ENCODE measurements at regions not wholly inside any gene's neighbourhood (a gene's known extent, or its start where the extent isn't known, plus 50 kb on each side); places are given as distances from the start of the nearest gene placed in this dataset.

GRCh38 chr10:8227246-8227645 lies 172.8 kb downstream of the GATA3 start:
- DNase-seq (ENCODE audit: low read depth in 1 of 2, low spot score in 1 of 2), result no peak

DNA sequence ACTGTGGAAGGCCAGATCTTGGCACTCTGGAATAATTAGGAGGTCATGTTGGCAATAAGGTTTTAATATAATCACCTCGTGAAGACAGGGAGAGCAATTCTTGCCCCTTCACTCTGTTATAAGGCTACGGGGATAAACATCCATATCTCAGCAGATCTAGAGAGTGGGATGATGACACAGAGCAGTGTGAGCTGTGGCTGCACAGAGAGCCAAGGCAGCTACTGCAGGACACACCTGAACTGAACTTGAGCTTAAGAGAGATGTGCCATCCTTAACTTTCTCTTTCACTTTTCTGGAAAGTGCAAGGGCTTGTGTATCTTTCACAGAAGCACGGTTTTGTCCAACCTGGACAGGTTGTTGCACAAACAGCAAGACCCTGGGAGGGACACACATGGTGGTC lies 174.7 kb downstream of the GATA3 start:
- no peak for DNase-seq (ENCODE audit: low read depth in 1 of 2, low spot score in 1 of 2)

DNA sequence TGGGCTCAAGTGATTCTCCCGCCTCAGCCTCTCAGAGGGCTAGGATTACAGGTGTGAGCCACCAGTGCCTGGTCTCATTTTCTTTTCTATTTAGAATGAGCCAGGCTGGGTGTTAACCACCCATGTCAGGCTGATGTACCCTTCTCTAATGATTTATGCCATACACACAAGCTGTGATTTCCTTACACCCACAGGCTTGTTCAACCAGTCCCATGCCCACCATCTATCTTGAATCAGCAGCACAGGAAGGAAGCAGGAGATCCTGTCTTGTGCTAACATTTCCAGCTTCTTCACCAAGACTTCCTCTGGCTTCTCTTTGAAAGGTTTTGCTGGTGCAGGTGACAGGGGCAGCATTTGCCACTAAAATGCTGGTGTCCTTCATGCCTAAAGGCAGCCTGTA lies 176.4 kb downstream of the GATA3 start:
- no peak for DNase-seq (ENCODE audit: low read depth in 1 of 2, low spot score in 1 of 2)

GRCh38 chr10:8233049-8233448 lies 178.6 kb downstream of the GATA3 start:
- no peak for DNase-seq (ENCODE audit: low read depth in 1 of 2, low spot score in 1 of 2)

DNA sequence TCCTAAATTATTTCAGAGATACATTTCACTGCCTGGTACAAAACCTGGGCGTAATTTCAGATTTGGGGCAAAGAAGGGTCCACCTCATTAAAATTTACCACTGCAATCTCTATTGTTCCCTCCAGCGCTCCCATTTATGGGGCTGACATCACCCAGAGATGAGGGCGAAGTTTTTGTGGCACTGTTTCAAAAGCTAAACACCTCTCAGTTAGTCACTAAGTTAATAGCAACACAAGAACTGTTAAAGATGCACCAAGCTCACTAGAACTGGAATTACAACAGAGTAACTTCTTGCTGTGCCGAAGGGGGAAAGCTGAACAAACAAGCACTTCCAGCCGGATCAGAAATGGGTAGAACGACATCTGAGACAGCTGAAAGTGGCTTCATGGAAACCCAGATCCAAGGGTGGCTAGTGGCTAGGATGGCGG lies 179.4 kb downstream of the GATA3 start:
- no peak for DNase-seq (ENCODE audit: low read depth in 1 of 2, low spot score in 1 of 2)

GRCh38 chr10:8235253-8236027 lies 181.0 kb downstream of the GATA3 start:
- DNase-seq (ENCODE audit: low read depth in 1 of 2, low spot score in 1 of 2), result no peak

DNA sequence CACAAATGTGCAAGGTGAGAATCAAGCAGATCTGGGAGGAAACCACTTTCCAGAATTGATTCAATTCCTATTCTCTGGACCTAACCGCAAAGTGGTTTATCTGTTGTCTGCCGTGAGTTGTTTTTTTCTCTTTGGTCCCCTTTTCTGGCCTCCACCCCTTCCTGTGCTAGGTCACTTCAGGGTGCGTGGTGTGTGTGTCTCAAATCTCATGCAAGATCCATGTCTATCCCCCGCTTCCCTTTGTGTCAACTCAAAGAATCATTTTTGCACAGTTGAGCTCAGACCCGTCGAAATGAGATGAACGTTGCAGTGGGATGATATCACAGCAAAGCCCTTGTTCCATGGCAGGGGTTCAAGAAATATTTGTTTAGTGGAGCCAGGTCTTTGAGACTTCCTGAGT lies 184.5 kb downstream of the GATA3 start:
- DNase-seq (ENCODE audit: low read depth in 1 of 2, low spot score in 1 of 2), result no peak

- DNase-seq (ENCODE audit: low read depth in 1 of 2, low spot score in 1 of 2), result no peak
These were observed 186.4 kb downstream of the GATA3 start for GRCh38 chr10:8240861-8241260.

DNA sequence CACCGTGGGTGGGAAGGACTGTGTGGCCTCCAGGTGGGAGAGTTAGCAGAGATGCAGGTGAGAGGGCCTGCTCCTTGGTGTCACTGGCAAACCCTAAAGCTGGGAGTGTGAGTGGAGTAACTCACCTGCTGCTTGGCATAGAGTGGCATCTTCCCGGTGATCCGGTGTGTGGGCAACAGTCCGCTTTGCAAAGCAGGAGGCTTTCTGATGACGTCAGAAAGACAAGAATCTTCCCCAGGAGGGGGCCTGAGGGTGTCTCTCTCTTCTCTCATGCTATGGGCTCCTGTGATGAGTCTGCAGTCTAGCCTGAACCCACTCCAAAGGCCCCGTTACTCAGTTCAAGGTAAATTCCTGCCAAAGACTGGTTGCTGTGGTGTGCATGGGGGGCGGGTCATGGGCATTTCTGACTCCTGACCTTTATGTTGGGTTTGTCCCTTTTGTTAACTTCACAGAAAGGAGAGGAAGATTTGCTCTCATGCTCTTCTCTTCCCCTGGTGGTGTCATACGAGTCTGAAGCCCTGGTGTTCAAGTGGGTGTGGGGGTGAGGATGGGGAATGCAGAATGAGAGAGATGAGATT lies 187.9 kb downstream of the GATA3 start:
- no peak for DNase-seq (ENCODE audit: low read depth in 1 of 2, low spot score in 1 of 2)

GRCh38 chr10:8245131-8245813 lies 190.8 kb downstream of the GATA3 start:
- DNase-seq (ENCODE audit: low read depth in 1 of 2, low spot score in 1 of 2), result no peak

DNA sequence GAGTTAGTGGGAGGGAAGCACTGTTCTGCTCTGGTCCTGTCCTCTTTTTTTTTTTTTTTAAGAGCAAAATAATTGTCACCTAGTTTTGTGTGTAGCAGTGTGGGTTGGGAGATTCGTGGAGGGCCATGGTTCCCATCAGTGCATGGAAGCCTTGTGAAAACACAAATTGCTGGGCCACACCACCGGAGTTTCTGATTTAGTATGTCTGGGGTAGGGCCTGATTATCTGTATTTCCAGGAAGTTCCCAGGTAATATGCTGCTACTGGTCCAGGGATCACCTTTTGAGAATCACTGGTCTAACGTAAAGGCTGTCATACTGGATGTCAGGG lies 191.3 kb downstream of the GATA3 start:
- DNase-seq (ENCODE audit: low read depth in 1 of 2, low spot score in 1 of 2), result no peak

DNA sequence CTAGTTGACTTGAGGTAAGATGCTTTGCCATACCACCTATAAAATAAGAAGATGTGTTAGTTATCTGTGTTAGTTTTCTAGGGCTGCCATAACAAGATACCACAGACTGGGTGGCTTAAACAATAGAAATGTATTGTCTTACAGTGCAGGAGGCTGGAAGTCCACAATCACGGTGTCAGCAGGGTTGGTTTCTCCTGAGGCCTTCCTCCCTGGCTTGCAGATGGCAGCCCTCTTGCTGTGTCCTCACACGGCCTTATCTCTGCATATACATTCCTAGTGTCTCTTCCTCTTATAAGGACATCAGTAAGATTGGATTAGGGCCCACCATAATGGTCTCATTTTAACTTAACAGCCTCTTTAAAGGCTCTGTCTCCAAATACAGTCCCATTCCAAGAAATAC lies 192.1 kb downstream of the GATA3 start:
- DNase-seq (ENCODE audit: low read depth in 1 of 2, low spot score in 1 of 2), result no peak

DNA sequence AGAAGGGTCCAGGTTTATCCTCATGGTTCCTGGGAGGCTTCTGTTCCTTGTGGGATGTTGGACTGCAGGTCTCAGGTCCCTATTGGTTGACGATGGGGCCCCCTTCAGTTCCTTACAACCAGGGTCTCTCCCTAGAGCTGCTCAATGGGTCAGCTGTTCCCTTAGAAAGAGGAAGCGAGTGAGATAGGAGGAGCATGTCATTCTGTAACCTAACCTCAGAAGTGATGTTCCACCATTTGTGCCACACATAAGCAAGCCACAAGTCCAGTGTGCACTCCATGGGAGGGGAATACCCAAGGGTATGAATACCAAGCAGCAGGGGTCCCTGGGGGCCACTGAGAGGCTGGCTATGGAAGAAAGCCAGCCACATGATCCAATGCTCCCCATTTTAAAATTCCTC lies 192.7 kb downstream of the GATA3 start:
- no peak for DNase-seq (ENCODE audit: low read depth in 1 of 2, low spot score in 1 of 2)

DNA sequence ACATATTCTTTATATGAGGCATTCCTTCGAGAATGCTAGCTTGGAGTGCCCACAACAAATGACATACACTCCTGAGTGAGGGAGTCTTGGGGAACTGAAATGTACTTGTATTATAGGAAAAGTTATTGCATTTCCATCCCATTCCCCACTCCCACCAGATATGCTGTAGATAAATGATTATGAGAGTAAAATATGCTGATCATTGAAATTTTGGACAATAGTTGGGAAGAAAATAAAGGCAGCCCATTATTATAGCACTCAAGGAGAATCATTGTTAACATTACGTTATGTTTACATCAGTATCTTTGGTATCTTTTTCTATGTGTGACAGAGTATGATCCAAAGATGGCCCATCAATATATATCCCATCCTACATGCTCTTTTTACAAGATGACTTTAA lies 194.4 kb downstream of the GATA3 start:
- DNase-seq (ENCODE audit: low read depth in 1 of 2, low spot score in 1 of 2), result no peak

DNA sequence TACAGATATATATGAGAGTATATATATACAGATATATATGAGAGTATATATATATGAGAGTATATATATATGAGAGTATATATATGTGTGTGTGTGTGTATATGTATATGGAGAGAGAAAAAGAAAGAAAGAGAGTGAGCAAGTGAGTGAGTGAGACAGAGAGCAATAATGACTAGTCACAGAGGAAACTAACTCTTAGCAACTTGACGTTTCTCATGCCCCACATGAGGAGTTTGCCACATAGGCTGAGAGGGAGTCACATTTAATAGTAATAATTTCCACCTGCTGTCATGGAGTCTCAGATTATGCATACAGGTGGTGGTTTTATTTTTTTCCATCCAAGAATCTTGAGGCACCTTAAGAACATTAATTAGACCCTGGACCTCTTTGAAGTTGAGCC lies 199.9 kb downstream of the GATA3 start:
- DNase-seq (ENCODE audit: low read depth in 1 of 2, low spot score in 1 of 2), result peak in 1 of 2 donors; percentile 39

DNA sequence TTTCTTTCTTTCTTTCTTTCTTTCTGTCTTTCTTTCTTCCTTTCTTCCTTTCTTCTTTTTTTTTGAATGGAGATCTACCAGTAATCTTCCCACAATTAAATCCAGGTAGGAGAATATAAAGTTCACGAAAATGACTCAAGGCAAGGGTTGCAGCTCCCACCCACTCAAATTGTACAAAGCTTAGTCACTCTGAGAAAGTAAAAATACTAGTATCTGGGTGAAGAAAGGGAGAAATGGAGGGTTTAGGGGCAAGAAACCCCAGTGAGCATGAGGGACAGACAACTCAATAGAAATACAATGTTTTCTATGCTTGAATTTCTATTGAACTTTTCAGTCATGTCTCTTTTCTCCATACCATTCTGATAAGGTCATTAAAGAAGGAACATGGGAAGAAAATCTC lies 200.8 kb downstream of the GATA3 start:
- no peak for DNase-seq (ENCODE audit: low read depth in 1 of 2, low spot score in 1 of 2)

DNA sequence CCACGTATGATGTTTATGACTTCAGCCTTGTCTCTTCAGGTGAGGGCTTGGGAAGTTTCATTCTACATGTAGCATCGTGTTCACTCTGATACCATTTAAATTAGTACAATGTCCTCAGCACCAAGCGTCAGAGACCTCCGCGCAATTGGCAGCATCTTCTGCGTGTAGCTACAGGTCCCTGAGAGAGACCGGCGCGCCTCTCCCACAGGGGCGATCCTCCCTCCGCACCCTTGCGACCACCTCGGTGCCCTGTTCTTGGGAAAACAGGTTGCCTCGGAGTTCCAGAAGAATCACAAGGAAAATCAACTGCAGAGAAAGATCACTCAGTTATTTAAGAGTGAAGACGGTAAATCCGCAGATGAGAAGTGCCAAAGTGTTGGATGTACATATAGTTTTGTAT lies 206.2 kb downstream of the GATA3 start:
- DNase-seq (ENCODE audit: low read depth in 1 of 2, low spot score in 1 of 2), result no peak

GRCh38 chr10:8262317-8262716 lies 207.8 kb downstream of the GATA3 start:
- DNase-seq (ENCODE audit: low read depth in 1 of 2, low spot score in 1 of 2), result no peak

GRCh38 chr10:8269976-8270375 lies 215.5 kb downstream of the GATA3 start:
- DNase-seq (ENCODE audit: low read depth in 1 of 2, low spot score in 1 of 2), result no peak

DNA sequence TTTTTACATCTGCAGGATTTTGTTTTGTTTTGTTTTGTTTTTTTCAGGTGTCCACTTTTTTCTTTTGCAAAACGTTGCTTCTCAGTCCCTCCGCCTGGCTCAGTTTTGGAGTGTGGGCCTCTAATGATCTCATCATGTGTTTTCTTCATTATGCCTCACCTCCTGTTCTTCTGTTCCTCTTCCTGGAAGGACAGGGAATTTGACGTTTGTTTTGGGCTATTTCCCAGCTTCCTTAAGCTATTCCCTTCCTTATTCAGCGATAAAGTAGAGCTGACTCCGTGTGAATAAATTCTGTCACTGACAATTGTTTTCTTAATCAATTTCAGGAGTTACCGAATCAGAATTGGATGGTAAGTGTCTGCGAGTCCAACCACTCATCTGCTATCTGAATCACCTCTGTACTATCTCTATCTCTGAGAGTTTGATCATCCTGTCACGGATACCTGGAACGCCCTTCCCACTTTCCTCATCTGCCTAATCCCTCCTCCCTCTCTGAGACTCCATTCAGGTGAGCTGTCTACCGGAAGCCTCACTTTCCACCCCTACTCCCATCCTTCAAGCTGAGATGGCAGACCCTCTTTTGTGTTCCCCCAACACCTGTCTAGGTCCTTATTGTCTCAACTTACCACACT lies 218.4 kb downstream of the GATA3 start:
- no peak for DNase-seq (ENCODE audit: low read depth in 1 of 2, low spot score in 1 of 2)

- DNase-seq (ENCODE audit: low read depth in 1 of 2, low spot score in 1 of 2), result no peak
These were observed 219.3 kb downstream of the GATA3 start for GRCh38 chr10:8273749-8274148.

DNA sequence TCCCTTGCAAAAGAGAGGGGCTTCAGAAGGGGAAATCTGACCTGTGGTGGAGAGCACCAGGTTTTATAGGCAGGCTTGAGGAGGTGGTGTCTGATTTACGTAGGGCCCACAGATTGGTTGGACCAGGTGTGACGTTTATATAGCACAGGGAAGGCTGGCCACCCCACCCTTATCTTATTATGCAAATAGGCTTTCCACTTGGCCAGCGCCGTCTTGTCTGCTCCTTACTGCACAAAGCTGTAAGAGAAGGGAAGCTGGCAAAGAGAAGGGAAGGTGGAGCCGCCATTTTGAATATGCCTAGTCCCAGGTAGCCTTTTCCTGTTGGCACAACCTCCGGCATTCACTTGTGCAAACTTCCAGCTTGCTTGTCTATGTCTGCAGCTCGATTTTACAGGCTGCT lies 221.4 kb downstream of the GATA3 start:
- DNase-seq (ENCODE audit: low read depth in 1 of 2, low spot score in 1 of 2), result no peak
